LHCN-M2 (cell line): ENCODE measurements at regions not wholly inside any gene's neighbourhood (a gene's known extent, or its start where the extent isn't known, plus 50 kb on each side); places are given as distances from the start of the nearest gene placed in this dataset.

Experiments used
- DNase-seq: peaks from one replicate; pipeline ENCODE4 v3.0.0-alpha.2; 2012; ENCODE audit warnings: low read depth

DNA sequence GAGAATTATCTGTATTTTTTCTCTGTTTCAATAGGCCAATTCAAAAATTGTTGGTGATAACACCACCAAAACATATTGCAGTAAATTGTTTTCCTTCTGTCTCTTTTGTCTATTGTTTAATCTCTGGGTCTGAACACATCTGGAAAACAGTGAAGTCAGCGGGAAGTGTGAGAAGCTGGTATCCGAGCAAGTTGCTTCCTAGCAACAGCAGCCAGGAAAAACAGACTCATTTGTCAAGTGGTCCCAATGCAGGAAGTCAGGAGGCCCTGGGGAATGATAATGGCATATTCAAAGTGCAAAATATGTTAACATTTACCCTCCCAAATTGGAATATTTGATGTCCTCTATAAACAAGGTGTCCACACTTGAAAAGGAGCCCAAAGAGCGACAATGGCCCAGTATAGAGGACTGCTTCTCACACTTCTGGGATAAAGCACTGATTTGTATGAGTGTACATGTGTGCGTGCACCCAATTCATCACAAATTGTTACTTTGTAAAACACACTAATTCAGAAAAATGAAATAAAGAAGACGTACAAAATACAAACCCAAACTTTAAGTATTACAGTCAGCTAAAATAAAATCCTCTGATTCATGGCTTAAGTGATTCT, 515.0 kb downstream of the TBC1D4 start:
- peak; percentile 12 for DNase-seq

- no peak for DNase-seq
These were observed 515.7 kb downstream of the TBC1D4 start for GRCh38 chr13:74966275-74966674.

- DNase-seq: no peak
These were observed 536.3 kb downstream of the TBC1D4 start for GRCh38 chr13:74945637-74946036.

GRCh38 chr13:74931698-74932433, 550.1 kb downstream of the TBC1D4 start:
- DNase-seq: no peak

GRCh38 chr13:74930402-74931165, 551.4 kb downstream of the TBC1D4 start:
- DNase-seq: peak; percentile 75

- no peak for DNase-seq
These were observed 552.5 kb downstream of the TBC1D4 start for GRCh38 chr13:74929436-74929835.

GRCh38 chr13:74927823-74928222, 554.1 kb downstream of the TBC1D4 start:
- DNase-seq: no peak

DNA sequence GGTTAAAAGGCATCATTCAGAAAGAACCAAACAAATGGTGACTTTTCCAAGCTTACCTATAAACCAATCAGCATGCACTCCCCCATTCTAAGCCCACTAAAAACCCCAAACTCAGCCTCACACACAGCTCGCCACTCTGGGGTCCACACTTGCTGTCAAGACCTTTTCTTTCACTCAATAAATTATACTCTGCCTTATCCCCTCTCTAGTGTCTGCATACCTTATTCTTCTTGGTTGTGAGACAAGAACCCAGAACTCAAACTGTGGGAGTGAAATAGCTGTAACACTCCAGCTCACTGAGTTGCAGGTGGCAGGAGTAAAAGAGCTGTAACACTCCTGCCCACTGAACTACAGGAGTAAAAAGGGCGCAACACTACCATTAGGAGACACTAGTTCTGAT, 559.0 kb downstream of the TBC1D4 start:
- DNase-seq: no peak

GRCh38 chr13:74921326-74921725, 560.6 kb downstream of the TBC1D4 start:
- DNase-seq: no peak

DNA sequence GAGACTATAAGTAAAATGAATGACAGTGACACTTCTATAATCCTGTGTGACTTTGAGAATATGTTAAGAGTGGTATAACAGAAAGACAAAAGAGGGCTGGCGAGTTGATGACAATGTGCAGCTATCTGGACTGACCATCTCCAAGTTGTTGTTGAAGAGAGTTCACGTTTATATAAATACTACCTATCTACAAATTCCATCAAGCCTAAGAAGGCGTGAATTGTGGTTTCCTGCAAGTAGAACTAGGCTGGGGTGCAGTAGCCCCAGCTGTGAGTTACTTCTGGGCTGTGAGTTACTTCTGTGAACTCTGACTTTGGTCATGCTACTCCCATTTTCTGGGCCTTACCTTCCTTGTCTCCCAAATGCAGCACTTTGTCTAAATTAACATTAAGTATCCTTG, 561.0 kb downstream of the TBC1D4 start:
- no peak for DNase-seq

DNA sequence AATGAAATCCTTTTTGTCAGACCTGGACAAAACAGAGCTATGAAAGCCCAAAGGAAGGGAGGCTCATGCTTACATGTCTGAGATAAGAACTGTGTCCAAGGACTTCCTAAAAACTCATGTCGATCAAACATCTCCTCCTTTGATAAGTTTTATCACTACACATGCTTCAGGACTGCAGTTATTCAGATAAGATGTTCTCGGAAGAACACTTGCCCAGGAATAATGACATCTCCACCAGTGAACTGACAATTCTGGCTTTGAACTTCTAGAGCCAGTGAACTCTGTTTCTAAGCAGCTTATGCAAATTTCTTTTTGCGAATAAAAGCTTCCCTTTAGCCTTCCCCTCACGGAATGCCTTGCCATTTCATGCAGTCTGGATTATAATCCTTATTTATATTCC, 561.6 kb downstream of the TBC1D4 start:
- no peak for DNase-seq

DNA sequence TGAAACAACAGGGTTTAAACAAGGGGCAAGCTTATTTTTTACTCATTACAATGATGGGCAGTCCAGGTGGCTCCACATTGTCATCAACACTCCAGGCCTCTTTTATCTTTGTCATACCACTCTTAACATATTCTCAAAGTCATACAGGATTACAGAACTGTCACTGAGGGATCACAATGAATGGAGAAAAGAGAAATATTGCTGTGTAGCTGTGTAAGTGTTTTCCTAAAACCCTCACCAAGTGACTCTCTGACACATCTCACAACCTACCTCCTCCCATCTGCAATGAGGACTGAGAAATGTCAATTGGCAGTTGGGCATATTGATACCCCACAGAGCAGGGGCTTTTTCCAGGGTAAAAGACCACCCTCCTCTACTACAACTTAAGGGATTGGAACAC, 562.1 kb downstream of the TBC1D4 start:
- no peak for DNase-seq

DNA sequence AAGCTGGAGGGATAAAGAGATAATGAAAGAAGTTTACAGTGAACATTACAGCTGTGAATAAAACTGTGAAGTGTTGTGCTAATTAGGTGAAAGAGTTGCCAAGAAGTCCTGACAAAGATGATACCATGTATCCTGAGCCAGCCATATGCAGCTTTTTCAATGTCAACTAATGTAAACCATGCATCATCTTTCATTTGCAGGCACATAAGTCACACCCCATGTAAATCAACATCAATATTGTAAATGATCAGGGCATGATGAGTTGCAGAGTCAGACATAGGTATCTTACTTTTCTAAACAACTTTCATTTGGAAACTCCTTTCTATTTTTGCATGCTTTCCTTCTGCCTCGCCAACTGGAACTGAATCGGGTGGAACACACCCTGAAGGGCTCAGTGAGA, 569.1 kb downstream of the TBC1D4 start:
- DNase-seq: no peak

DNA sequence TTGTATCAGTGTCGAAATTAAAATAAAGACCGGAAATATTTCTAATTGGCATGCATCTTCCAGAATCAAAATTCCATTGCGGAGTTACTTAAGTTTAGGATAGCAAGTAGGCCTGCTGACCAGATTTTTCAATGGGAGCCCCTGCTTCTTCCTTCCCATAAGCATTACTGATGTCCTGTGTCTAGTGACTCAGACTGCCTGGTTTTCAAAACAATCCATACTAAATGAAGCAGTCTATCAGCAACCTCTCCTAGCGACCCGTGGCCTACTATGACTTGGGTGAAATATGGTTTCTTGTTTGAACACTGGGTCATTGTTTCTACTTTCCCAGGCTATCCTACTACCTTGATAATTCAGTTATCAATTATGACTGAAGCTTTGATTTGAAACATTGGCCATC, 571.6 kb downstream of the TBC1D4 start:
- no peak for DNase-seq

GRCh38 chr13:74907788-74908187, 574.2 kb downstream of the TBC1D4 start:
- no peak for DNase-seq

DNA sequence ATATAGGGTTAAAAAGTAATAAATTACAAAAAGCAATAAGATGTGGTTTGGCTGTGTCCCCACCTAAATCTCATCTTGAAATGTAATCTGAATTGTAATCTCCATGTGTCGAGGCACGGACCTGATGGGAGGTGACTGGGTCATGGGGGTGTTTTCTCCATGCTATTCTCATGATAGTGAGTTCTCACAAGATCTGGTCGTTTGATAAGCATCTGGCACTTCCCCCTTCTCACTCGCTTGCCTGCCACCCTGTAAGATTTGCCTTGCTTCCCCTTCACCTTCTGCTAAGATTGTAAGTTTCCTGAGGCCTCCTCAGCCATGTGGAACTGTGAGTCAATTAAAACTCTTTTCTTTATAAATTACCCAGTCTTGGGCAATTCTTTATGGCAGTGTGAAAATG, 577.4 kb downstream of the TBC1D4 start:
- DNase-seq: no peak

GRCh38 chr13:74895042-74895796, 586.8 kb downstream of the TBC1D4 start:
- no peak for DNase-seq

- no peak for DNase-seq
These were observed 589.9 kb downstream of the TBC1D4 start for GRCh38 chr13:74892096-74892495.

GRCh38 chr13:74891610-74892009, 590.4 kb downstream of the TBC1D4 start:
- peak; percentile 64 for DNase-seq

- peak; percentile 34 for DNase-seq
These were observed 592.6 kb downstream of the TBC1D4 start for GRCh38 chr13:74889321-74889720.

DNA sequence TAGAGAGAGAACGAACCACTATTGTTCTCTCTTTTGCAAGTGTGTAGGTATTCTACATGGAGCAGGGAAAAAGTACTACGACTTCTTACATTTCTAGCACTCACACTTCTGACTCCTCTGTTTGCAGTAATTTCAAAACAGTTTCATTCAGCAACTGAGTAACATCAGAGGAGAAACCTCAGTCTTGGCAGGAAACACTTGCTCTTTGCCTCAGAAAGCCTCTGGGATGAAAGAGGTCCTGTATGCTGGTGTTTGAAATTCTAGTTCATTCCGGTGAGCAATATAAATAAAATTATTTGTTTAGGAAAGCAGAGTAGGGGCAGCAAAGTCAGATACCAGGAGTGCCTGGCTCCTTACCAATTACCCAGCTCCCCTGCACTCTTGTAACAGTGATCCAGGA, 595.5 kb downstream of the TBC1D4 start:
- no peak for DNase-seq

DNA sequence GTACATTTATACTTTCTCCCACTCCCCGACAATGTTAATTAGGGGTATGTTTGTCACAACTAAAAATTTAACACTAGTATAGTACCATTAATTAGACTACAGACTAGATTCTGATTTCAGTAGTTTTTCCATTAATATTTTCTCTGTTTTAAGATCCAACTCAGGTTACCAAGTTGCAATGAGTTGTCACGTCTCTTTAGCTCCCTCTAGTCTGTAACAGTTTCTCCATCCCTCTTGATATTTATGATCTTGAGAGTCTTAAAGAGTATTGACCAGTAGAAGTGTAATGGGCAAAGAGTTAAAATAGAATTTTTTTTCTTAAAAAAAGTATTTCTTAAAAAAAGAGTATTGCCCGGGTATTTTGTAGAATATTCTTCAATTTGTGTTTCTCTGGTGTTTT, 598.1 kb downstream of the TBC1D4 start:
- DNase-seq: no peak
